HepG2 (cell line): ENCODE measurements at regions not wholly inside any gene's neighbourhood (a gene's known extent, or its start where the extent isn't known, plus 50 kb on each side); places are given as distances from the start of the nearest gene placed in this dataset.

ENCODE experiments used
- KAT2B ChIP-seq: fragments of 150-350 bp; IDR thresholded peaks from 2 replicates; pipeline ENCODE4 v1.6.1; 2014; ENCODE audit warnings: low read depth, low read length, borderline replicate concordance
- KLF13 ChIP-seq: sonication (generic); formaldehyde crosslinking; IDR thresholded peaks from 2 replicates; pipeline ENCODE4 v1.4.0; 2020; ENCODE audit warnings: mild to moderate bottlenecking, missing genetic modification reagents
- MATR3 ChIP-seq: sonication (generic); formaldehyde crosslinking; IDR thresholded peaks from 2 replicates; pipeline ENCODE4 v1.4.0; 2020; ENCODE audit warnings: missing genetic modification reagents
- MXI1 ChIP-seq: IDR thresholded peaks from 3 replicates; pipeline ENCODE4 v1.6.1; 2012; ENCODE audit warnings: low read depth, low read length, inconsistent platforms, borderline replicate concordance
- RFX5 ChIP-seq: IDR thresholded peaks from 2 replicates; pipeline ENCODE4 v1.6.1; 2011; ENCODE audit warnings: low read depth, low read length, improper control_type of control experiment
- TBP ChIP-seq: sonication (generic); formaldehyde crosslinking; IDR thresholded peaks from 2 replicates; pipeline ENCODE4 v1.5.0; 2020; ENCODE audit warnings: missing genetic modification reagents
- TP53 ChIP-seq: sonication (generic); formaldehyde crosslinking; conservative IDR thresholded peaks from 2 replicates; pipeline ENCODE4 v1.4.0; 2020; ENCODE audit warnings: missing genetic modification reagents
- TF ChIP-seq, protein P1 (sequence below): sonication (generic); formaldehyde crosslinking; IDR thresholded peaks from 2 replicates; pipeline ENCODE4 v1.4.0; 2020; ENCODE audit warnings: low read depth, missing genetic modification reagents
- TF ChIP-seq, protein P2 (sequence below): IDR thresholded peaks from 2 replicates; pipeline ENCODE4 v1.6.1; 2012; ENCODE audit warnings: low read length, improper control_type of control experiment
- TF ChIP-seq, protein P3 (sequence below): sonication (generic); formaldehyde crosslinking; IDR thresholded peaks from 2 replicates; pipeline ENCODE4 v1.5.0; 2020; ENCODE audit warnings: mild to moderate bottlenecking, missing genetic modification reagents, moderate library complexity

DNA sequence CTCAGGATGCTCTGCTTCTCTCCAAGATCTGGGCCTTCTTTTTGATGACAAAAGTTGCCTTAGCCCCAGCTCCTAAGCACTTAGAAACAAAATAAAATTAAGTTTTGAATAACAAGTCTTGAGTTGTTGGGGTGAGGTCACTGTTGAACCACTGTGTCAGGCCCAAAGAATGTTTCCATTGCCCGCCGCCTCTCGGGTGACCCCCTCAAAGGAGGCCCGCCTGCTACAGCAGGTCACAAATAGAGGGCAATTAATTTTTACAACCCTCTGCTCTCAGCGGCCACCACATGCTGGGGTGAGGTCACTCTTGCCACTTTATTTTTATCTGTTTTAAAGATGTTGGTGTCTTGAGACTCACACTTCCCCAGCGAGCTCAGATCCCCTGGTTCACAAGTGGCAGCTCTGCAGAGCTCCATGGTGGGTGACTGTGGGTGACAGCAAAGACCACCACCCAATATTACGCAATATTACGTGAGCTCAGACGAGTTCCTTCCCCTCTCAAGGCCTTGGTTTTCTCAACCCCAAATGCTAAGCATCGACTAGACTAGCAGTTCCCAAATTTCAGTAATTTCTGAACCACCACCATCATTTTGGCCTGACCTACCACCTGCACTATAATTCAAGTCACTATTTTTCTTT lies 247.7 kb upstream of the PMEPA1 start:
- TF ChIP-seq RFX5 (no peak), MXI1 (no peak), KAT2B (no peak), TP53 (CRISPR knock-in tag) (no peak), TBP (no peak), MATR3 (no peak), KLF13 (CRISPR knock-in tag) (no peak)
- TF ChIP-seq, protein P1, sequence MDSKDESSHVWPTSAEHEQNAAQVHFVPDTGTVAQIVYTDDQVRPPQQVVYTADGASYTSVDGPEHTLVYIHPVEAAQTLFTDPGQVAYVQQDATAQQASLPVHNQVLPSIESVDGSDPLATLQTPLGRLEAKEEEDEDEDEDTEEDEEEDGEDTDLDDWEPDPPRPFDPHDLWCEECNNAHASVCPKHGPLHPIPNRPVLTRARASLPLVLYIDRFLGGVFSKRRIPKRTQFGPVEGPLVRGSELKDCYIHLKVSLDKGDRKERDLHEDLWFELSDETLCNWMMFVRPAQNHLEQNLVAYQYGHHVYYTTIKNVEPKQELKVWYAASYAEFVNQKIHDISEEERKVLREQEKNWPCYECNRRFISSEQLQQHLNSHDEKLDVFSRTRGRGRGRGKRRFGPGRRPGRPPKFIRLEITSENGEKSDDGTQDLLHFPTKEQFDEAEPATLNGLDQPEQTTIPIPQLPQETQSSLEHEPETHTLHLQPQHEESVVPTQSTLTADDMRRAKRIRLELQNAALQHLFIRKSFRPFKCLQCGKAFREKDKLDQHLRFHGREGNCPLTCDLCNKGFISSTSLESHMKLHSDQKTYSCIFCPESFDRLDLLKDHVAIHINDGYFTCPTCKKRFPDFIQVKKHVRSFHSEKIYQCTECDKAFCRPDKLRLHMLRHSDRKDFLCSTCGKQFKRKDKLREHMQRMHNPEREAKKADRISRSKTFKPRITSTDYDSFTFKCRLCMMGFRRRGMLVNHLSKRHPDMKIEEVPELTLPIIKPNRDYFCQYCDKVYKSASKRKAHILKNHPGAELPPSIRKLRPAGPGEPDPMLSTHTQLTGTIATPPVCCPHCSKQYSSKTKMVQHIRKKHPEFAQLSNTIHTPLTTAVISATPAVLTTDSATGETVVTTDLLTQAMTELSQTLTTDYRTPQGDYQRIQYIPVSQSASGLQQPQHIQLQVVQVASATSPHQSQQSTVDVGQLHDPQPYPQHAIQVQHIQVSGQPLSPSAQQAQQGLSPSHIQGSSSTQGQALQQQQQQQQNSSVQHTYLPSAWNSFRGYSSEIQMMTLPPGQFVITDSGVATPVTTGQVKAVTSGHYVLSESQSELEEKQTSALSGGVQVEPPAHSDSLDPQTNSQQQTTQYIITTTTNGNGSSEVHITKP (CRISPR knock-in tag), result no peak
- TF ChIP-seq, protein P2, sequence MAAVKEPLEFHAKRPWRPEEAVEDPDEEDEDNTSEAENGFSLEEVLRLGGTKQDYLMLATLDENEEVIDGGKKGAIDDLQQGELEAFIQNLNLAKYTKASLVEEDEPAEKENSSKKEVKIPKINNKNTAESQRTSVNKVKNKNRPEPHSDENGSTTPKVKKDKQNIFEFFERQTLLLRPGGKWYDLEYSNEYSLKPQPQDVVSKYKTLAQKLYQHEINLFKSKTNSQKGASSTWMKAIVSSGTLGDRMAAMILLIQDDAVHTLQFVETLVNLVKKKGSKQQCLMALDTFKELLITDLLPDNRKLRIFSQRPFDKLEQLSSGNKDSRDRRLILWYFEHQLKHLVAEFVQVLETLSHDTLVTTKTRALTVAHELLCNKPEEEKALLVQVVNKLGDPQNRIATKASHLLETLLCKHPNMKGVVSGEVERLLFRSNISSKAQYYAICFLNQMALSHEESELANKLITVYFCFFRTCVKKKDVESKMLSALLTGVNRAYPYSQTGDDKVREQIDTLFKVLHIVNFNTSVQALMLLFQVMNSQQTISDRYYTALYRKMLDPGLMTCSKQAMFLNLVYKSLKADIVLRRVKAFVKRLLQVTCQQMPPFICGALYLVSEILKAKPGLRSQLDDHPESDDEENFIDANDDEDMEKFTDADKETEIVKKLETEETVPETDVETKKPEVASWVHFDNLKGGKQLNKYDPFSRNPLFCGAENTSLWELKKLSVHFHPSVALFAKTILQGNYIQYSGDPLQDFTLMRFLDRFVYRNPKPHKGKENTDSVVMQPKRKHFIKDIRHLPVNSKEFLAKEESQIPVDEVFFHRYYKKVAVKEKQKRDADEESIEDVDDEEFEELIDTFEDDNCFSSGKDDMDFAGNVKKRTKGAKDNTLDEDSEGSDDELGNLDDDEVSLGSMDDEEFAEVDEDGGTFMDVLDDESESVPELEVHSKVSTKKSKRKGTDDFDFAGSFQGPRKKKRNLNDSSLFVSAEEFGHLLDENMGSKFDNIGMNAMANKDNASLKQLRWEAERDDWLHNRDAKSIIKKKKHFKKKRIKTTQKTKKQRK, result no peak
- TF ChIP-seq, protein P3, sequence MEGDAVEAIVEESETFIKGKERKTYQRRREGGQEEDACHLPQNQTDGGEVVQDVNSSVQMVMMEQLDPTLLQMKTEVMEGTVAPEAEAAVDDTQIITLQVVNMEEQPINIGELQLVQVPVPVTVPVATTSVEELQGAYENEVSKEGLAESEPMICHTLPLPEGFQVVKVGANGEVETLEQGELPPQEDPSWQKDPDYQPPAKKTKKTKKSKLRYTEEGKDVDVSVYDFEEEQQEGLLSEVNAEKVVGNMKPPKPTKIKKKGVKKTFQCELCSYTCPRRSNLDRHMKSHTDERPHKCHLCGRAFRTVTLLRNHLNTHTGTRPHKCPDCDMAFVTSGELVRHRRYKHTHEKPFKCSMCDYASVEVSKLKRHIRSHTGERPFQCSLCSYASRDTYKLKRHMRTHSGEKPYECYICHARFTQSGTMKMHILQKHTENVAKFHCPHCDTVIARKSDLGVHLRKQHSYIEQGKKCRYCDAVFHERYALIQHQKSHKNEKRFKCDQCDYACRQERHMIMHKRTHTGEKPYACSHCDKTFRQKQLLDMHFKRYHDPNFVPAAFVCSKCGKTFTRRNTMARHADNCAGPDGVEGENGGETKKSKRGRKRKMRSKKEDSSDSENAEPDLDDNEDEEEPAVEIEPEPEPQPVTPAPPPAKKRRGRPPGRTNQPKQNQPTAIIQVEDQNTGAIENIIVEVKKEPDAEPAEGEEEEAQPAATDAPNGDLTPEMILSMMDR (CRISPR knock-in tag), result no peak
